ENCODE measurements at regions not wholly inside any gene's neighbourhood (a gene's known extent, or its start where the extent isn't known, plus 50 kb on each side); places are given as distances from the start of the nearest gene placed in this dataset.
"Not testable (repeated sequence)": the region's sequence is repeated elsewhere in the genome, so short reads cannot be mapped to it uniquely, and the experiment has no call there.

DNA sequence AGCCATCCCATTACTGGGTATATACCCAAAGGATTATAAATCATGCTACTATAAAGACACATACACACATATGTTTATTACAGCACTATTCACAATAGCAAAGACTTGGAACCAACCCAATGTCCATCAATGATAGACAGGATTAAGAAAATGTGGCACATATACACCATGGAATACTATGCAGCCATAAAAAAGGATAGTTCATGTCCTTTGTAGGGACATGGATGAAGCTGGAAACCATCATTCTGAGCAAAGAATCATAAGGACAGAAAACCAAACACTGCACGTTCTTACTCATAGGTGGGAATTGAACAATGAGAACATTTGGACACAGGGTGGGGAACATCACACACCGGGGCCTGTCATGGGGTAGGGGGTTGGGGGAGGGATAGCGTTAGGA, 60.3 kb upstream of the NMU start:
- DNase-seq (ENCODE audit: low read depth): not testable (repeated sequence)

DNA sequence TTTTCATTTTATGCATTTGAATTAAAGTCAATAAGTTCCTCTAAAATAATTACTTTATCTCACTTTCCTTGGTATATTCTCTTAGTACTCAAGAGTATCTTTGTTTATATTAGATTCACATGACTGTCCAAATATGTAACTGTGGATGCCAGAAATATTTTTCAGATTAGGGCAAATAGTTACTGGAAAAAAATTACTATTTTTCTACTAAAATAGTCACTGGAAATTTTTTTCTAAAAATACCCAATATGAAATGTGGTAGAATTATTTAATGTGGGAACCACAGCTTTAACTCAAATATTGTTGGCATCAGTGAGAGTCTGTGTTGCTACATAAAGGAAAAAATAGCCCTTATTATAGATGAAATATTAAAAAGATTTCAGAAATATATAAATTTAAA, 70.4 kb upstream of the NMU start:
- no peak for DNase-seq (ENCODE audit: low read depth)

DNA sequence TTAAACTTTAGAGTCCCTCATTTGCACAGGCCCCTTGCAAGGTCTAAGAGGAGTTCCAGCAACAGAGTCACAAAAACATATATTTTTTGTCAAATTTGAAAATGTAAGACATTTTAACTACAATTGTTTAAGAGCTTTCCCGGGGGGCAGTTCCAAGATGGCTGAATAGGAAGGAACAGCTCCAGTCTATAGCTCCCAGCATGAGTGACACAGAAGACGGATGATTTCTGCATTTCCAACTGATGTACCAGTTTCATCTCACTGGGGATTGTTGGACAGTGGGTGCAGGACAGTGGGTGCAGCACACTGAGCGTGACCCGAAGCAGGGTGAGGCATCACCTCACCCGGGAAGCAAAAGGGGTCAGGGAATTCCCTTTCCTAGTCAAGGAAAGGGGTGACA, 71.4 kb upstream of the NMU start:
- no peak for DNase-seq (ENCODE audit: low read depth)

DNA sequence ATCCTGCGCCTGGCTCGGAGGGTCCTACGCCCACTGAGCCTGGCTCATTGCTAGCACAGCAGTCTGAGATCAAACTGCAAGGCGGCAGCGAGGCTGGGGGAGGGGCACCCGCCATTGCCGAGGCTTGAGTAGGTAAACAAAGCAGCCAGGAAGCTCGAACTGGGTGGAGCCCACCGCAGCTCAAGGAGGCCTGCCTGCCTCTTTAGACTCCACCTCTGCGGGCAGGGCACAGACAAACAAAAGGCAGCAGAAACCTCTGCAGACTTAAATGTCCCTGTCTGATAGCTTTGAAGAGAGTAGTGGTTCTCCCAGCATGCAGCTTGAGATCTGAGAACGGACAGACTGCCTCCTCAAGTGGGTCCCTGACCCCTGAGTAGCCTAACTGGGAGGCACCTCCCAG, 71.9 kb upstream of the NMU start:
- not testable (repeated sequence) for DNase-seq (ENCODE audit: low read depth)

DNA sequence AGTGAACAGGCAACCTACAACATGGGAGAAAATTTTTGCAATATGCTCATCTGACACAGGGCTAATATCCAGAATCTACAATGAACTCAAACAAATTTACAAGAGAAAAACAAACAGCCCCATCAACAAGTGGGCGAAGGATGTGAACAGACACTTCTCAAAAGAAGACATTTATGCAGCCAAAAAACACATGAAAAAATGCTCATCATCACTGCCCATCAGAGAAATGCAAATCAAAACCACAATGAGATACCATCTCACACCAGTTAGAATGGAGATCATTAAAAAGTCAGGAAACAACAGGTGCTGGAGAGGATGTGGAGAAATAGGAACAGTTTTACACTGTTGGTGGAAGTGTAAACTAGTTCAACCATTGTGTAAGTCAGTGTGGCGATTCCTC, 76.7 kb upstream of the NMU start:
- DNase-seq (ENCODE audit: low read depth): not testable (repeated sequence)

DNA sequence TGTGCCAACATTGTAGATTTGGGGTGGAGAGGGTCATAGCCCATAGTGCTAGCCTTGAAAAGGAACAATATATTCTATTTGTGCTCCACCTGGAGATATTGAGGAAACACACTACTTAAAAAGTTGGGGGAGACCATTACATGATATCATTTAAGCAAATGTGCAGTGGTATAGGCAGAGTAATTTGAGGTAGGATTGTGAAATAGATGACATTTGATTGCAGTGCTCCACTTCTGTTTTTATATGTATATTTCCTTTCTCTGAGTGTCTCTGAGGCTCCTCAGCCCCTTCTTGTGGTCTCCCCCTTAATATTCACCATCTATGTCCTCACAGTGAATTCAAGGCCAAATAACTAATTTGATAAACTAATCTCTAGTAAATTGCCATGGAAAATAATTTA, 85.6 kb upstream of the NMU start:
- no peak for DNase-seq (ENCODE audit: low read depth)

DNA sequence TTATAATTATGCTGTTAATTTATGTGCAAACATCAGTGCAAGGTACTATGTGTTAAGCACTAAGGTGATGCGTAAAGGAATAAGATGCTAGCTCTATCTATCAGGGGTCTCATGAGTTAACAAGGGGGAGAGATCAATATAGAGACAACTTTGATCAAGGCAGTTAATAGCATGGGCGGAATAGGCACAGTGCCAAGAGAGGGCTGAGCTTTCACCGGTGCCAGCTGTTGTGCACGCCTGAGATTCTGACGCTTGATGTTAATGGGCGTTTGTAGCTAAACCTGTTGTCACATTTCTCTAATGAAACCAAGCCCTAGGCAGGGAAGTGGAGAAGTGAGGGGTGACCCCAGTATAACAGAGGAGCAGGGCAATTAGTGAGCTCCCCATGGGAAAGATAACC, 86.0 kb upstream of the NMU start:
- no peak for DNase-seq (ENCODE audit: low read depth)

DNA sequence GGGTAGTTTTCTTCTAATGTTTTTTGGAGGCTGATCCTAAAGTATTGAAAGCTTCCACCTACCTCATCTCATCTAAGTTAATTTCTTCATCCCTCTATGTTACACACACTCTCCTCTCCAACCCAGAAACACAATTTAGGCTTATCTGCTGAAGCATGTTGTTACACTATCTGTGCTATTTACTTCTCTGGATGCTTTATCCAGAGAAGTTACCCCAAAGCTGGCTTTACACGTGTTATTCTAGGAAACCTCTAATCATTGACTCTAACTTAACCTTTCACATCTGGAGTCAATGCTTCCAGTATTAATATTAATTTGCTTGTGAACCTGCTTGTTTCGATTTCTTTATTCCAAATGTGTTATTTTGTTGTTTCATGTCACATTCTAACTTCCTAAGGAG, 87.3 kb upstream of the NMU start:
- no peak for DNase-seq (ENCODE audit: low read depth)

DNA sequence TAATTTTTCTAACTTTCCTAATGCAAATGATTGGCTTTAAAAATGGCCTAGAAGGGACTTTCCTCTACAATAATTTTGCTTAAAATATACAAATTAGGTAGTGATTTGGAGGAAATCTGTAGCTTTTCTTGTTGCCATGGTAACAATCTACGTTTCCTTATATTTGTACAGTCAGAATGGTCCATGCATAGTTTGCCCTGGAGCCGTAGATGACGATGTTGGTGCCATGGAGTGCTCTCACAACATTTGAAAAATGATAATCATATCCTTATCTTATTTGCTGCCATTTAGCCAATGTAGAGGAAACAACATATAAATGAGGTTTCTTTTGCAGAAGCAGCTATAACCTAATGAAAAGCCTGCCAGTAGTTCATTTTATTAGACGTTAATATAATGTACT, 89.0 kb upstream of the NMU start:
- DNase-seq (ENCODE audit: low read depth): no peak

DNA sequence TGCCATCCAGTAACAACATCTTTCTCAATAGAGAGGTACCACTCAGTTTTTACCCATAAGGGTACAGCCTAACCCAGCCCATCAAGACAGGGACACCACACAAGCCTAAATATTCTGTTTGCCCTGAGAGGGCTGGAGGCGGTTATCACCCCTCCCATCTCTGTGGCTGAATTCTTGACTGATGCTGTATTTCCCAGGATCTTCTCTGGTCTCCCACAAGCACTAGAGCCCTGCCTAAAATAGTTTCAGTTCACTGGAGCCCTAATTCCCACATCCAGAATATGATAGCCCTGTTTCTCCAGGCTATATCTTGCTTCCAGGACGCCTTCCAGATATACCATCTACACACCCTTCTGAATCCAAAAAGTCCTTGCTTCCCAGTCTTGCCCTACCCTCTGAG, 91.6 kb upstream of the NMU start:
- DNase-seq (ENCODE audit: low read depth): peak; percentile 25

DNA sequence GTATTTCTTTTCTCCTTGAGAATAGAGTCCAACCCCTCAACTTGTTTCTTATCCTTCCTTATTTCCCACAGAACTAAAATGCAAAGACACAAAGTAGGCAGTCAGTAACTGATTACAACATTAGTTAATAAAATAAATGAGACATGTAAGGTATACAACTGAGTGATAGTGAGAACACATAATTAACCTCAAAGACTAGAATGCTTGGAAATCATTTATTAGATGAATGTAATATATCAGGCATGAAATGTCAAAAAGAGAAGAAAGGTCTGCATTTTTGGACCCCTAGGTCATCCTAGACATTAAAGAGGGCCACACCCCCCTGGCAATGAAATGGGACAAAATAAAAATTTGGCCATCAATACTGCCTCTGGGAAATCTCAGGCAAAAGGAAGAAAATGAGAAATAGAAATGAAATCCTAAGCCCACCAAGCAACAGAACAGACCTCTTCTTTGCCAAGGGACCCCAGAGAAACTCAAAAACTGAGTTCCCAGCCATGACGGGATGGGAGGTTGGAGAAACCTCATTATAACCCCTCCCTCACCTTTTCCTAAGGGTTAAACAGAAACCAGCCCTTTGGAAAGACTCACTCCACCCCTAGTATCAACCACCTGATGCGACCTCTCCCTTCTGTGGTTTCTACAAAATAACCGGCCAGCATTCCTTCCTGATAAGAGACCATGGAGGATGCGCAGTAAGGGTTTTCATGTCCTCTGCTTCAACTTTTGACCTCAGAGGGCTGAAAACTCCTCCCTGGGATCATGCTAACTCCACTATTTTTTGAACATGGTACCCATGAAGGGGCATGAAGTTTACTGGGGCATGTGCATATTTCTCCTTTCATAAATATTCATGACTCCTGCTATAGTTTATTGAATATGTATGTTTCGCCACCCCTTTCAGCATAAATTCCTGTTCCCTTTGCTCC, 90.0 kb upstream of the EXOC1L start:
- DNase-seq (ENCODE audit: low read depth): peak; percentile 27

DNA sequence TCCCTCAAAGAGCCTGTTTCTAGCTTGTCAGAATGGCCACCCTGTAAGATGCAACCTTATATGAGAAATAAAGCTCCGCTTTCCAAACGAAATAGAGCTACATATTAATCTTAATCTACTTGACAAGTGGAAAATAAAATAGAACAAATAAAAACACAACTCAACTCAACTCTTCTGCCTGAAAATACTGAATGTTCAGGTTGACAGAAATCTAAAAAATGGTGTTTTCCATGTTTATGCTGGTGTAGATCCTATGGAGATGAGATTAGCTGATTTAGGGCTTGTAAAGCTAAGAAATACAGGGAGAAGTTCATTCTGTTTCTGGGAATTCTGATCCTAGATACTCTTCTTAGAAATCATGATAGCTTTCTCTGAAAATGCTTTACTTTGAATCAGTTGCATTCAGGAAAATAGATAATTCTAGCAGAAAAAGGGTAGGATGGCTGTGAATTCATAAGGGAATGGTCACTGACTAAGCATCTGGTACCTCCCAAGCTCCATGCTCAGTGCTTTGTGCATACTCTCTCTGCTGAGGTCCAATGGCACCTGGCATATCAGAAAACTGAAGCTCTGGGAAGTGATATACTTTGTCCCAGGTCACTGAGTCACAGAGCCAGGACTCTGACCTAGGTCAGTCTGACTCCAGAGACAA, 89.2 kb upstream of the EXOC1L start:
- DNase-seq (ENCODE audit: low read depth): no peak

DNA sequence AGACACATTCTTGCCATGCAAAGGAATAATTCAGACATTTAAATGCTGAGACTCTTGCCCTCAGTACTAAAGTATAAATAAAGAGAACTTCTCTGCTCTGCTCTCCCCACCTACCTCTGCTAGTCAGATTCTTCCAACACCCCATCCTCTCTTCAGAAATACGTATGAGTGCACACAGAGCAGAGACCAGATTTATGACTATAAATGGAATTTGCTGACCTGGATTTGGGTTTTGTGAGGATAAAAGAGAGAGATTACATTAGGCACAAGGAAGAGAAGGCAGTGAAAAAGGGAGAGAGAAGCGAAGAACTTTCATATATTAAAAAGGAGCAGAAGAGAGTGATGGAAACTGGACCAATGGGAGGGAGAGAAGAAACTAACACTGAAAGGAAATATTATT, 87.6 kb upstream of the EXOC1L start:
- DNase-seq (ENCODE audit: low read depth): no peak

DNA sequence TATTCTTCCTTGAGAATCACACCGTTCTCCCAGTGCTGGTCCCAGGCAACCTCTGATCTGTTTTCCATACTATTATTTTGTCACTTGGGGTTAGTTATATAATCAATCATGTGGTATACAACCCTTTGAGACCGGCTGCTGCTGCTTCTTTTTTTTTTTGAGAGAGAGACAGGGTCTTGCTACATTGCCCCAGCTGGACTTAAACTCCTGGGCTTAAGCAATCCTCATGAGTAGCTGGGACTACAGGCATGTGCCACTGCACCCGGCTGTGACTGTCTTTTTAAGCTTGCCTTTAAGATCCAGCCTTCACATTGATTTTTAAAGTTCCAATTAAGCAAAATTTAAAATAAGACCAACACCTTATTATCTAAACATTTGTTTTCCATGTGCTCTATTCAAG, 86.7 kb upstream of the EXOC1L start:
- no peak for DNase-seq (ENCODE audit: low read depth)

DNA sequence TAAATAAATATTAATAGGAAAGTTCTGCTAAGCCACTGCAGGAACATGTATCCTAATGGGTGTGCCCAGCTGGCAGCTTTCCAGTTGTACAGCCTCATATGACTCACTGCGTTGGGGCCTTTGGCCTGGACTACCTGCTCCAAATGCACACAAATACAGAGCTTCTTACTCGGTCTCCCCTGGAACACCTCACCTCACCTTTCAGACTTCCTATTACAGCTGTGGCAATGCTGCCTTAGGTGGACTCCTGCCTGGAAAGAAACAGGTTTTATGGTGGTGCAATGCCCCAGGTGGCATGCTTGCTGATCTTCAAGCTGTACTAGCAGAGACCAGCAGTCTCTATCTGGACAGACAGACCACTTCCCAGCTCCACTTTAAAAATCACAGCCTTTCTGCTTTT, 85.7 kb upstream of the EXOC1L start:
- peak; percentile 69 for DNase-seq (ENCODE audit: low read depth)

DNA sequence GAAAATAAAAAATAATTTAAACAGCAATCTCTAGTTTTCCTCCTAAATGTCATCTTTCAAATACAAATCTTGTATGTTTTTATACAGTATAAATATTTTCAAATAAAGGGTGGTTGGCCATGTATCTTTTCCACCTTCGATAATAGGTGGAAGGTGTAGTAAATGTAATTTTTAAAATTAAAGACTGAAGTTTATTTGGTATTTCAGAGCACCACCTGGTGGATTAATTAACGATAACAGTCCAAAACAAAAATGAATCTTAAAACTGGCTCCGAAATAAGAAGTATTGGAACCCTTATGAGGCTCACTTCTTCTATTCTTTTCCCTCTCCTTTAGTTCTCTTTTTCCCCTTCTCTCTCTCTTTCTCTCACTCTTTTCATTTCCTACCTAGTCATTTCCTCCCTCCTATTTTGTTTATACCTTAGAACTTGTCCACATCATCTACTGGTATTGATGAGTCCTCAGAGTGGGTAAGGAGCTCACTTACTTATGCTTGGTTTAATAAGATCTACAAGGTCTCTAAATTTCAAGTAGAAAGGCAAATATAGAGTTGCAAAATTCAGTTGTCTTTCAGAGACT, 82.9 kb upstream of the EXOC1L start:
- DNase-seq (ENCODE audit: low read depth): no peak

DNA sequence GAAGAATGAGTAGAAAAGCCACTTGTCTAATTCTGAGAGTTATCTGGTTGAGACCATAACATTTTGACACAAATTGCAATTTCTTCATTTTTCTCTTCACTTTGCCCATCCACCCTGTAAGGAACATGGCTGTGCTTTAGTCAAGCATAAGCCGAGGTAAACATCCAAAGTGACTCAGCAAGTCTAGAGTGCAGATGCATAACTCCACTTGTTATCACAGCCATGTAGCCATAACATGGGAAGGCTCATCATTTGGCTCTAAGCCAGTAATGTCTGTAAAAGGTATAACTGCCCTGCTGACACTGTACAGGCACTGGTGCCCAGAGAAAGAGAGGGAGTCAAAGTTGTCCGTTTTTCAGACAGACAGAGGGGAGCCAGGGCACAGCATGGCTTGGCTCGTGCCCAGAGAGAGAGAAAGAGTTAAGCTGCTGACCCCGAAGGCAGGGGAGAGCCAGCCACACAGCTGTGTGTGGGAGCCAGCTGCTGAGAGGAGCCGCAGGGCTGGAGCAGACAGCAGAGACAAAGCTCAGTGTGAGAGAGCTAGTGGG, 76.9 kb upstream of the EXOC1L start:
- DNase-seq (ENCODE audit: low read depth): peak; percentile 16

DNA sequence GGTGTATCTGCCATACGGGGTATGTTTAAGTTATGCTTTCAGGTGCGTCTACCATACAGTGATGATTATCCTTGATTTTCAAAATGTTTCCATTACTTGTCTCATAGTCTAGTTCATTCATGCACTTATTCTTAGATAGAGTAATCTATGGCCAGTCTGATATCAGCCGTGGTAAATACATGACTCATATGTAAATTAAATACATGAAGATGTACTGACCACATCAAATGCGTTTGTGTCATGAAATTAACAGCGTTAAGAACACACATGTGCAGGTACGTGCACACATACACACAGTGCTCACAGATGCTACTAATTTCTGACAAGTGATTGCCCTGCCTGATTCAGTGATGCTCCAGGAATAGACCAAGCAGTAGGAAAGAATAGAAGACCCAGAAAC, 75.2 kb upstream of the EXOC1L start:
- DNase-seq (ENCODE audit: low read depth): no peak

DNA sequence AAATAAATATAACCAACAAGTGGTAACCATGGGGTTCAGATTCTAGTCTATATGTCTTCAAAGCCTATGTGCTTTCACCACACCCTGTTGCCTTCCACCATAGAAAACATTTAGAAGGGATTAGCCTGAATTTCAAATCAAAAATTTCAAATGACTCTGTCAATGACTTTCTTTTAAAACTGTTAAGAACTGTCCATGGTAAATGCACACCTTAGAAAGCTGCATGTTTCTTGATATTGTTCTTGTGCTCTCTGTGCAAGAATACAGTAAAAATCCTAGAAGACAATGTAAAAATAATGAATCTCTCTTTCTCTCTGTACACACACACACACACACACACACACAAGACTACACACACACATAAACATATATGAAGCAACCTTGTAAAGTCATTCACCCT, 74.6 kb upstream of the EXOC1L start:
- no peak for DNase-seq (ENCODE audit: low read depth)

DNA sequence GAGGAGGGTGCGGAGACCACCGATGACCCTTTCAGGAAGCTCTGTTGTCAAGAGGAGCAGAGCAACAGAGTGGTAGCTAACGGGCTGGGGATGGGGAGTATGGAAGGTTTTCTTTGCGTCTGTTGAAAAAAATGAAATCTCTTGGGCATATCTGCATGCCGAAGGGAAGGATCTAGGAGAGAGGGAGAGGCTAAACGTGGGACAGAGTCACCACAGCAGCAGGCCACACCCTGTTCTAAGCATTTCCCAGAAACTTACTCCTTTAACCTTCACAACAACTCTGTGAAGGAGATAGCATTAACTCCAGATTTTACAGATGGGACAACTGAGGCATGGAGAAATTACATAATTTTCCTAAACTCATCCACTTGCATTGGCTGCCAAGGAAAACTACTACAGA, 71.8 kb upstream of the EXOC1L start:
- DNase-seq (ENCODE audit: low read depth): no peak

DNA sequence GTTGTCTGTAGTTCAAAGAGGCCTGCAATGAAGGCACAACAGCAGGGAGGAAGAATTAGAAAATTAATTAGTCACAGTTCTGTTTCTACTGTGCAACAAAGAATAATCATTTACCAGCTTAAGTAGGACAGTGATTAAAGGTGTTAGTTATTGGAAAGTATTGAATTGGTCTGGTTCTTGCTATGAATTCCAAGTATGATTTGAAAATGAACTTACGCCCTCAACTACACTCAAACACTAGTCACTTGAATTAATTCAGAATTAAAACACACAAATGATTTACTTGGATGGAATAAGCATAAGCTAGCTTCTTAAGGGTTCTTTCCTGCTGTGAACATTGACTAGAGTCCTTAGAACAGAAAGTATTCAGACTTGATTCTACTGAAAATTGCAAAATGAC, 69.9 kb upstream of the EXOC1L start:
- no peak for DNase-seq (ENCODE audit: low read depth)

DNA sequence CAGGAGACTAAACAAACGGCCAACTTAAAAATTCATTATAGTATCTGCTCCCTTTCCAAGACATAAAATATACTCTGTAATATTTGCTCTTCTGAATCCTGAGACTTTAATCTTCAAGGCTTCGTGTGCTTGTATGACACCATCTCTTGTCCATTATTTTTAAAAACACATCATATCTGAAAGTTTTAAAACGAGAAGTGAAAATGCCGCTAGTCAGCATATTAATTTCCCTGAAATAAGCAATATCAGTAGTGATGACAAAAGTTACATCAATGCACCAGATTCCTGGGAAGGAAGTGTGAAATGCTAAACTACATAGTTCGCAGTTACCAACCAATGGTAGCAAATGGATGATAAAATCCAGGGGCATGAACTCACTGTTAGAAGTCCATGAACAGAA, 66.8 kb upstream of the EXOC1L start:
- DNase-seq (ENCODE audit: low read depth): no peak

DNA sequence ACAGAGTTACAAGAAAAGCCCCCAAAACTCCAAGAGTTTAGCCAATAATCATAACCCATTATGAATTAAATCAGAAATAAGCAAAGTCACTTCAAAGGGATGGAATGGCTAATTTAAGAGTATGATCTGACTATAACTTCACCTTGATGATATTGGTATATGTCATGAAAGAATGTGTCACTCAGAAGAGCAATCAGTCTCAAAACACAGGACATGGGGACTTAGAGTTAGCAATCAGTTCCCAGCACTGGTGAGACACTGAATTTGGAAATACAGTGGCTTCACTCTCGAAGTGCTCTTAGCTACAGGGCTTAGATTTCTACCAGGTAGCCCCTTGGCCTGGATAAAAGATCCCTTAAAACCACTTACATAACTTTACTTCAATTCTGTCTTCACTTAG, 65.7 kb upstream of the EXOC1L start:
- DNase-seq (ENCODE audit: low read depth): no peak
